Gastroesophageal sphincter (tissue), 3 donors: ENCODE measurements at regions not wholly inside any gene's neighbourhood (a gene's known extent, or its start where the extent isn't known, plus 50 kb on each side); places are given as distances from the start of the nearest gene placed in this dataset.

Experiments used
- CTCF ChIP-seq, 4 experiments: fragments of 200-600 bp in 2 of 4; fragments of 450-650 bp in 2 of 4; sonication (generic) in 1 of 4; IDR thresholded peaks; one replicate each; pipeline ENCODE4 v1.5.1; 2017 to 2019; ENCODE audit warnings: antibody characterized with exemption in 4 of 4, mild to moderate bottlenecking in 2 of 4, moderate library complexity in 2 of 4
- EP300 ChIP-seq: sonication (generic); formaldehyde crosslinking; IDR thresholded peaks from one replicate; pipeline ENCODE4 v1.6.1; 2017; ENCODE audit warnings: antibody characterized with exemption, mild to moderate bottlenecking

GRCh38 chr11:80503990-80504389 is 1063.2 kb upstream of the TENM4 start:
- TF ChIP-seq CTCF (IDR thresholded peaks at IDR 0.05) (no peak), EP300 (no peak)
